CD4-positive, alpha-beta T cell (primary cell): ENCODE measurements at regions not wholly inside any gene's neighbourhood (a gene's known extent, or its start where the extent isn't known, plus 50 kb on each side); places are given as distances from the start of the nearest gene placed in this dataset.

Source experiments
- ATAC-seq: fragments of 200-7000 bp; cut with Tn5 transposase; one replicate; pipeline ENCODE4 v1.10.0; 2022; ENCODE audit warnings: mild to moderate bottlenecking; ENCODE audit not compliant: poor library complexity
- CTCF ChIA-PET: fragments of 350-600 bp; sonication (Branson Sonifier 250); formaldehyde crosslinking; loops from one replicate; lab custom pipeline; 2021; ENCODE audit warnings: antibody characterized with exemption, inconsistent platforms; lab: Charles Lee
- POLR2A ChIA-PET: fragments of 350-600 bp; sonication (Branson Sonifier 250); formaldehyde crosslinking; loops from one replicate; lab custom pipeline; 2021; ENCODE audit warnings: antibody characterized with exemption, inconsistent platforms; lab: Charles Lee
- DNase-seq, 14 experiments: peaks; one replicate each; pipeline ENCODE4 v3.0.0-alpha.2; 2013 to 2020; ENCODE audit warnings: mixed read lengths in 2 of 14
- H3K27ac ChIP-seq, 2 donors: one replicate each; pipeline versions ENCODE4 v1.5.1 to v1.7.0; 2013; ENCODE audit warnings: low read length in 2 of 2, low read depth in 1 of 2, mild to moderate bottlenecking in 1 of 2
- H3K27me3 ChIP-seq, 2 experiments: 1 replicate in 1 of 2; 2 replicates in 1 of 2; pipeline versions ENCODE4 v1.6.1 to v1.7.0; 2013; ENCODE audit warnings: low read length in 2 of 2, control low read depth in 1 of 2, mild to moderate bottlenecking in 1 of 2, moderate library complexity in 1 of 2; ENCODE audit not compliant: insufficient read depth in 2 of 2, control insufficient read depth in 1 of 2
- H3K36me3 ChIP-seq: one replicate; pipeline ENCODE4 v1.6.1; 2013; ENCODE audit warnings: low read length, control low read depth; ENCODE audit not compliant: insufficient read depth
- H3K4me1 ChIP-seq: one replicate; pipeline ENCODE4 v1.6.1; 2013; ENCODE audit warnings: low read length, control low read depth; ENCODE audit not compliant: insufficient read depth
- H3K4me3 ChIP-seq: one replicate; pipeline ENCODE4 v1.5.1; 2013; ENCODE audit warnings: mild to moderate bottlenecking, low read length, moderate library complexity
- H3K9me3 ChIP-seq, 2 experiments: 1 replicate in 1 of 2; 2 replicates in 1 of 2; pipeline versions ENCODE4 v1.6.1 to v1.7.0; 2013; ENCODE audit warnings: low read length in 2 of 2, mild to moderate bottlenecking in 2 of 2, control low read depth in 1 of 2, moderate library complexity in 1 of 2; ENCODE audit not compliant: control insufficient read depth in 1 of 2, insufficient read depth in 1 of 2
- H3K27ac Mint-ChIP-seq: one replicate; pipeline ENCODE4 v1.8.0; 2020; ENCODE audit warnings: mixed read lengths
- H3K27me3 Mint-ChIP-seq: one replicate; pipeline ENCODE4 v1.8.0; 2021; ENCODE audit warnings: mixed read lengths
- H3K36me3 Mint-ChIP-seq: one replicate; pipeline ENCODE4 v1.8.0; 2021; ENCODE audit warnings: low read depth, mixed read lengths
- H3K4me1 Mint-ChIP-seq: one replicate; pipeline ENCODE4 v1.8.0; 2021; ENCODE audit warnings: low read depth, mixed read lengths
- H3K4me3 Mint-ChIP-seq: one replicate; pipeline ENCODE4 v1.8.0; 2020; ENCODE audit warnings: mild to moderate bottlenecking, mixed read lengths
- H3K9me3 Mint-ChIP-seq: one replicate; pipeline ENCODE4 v1.8.0; 2020; ENCODE audit warnings: mixed read lengths
- CTCF ChIP-seq: fragments of 200-600 bp; IDR thresholded peaks from one replicate; pipeline ENCODE4 v1.8.0; 2022; ENCODE audit warnings: antibody characterized with exemption, mild to moderate bottlenecking
- intact Hi-C, 2 experiments: fragments of 100-400 bp; cut with DNase I in 1 of 2; cut with micrococcal nuclease in 1 of 2; formaldehyde crosslinking; loops; one replicate each; pipeline versions ENCODE4 v1.15.1 to v1.9.0; 2023 to 2025; cut with DNase I, micrococcal nuclease

- Histone ChIP-seq H3K36me3 (no peaks in the 10 kb centered on the region), H3K27me3 (peaks cover 0 to 6% of the 10 kb centered on the region in 2 experiments), H3K4me1 (no peaks in the 10 kb centered on the region), H3K4me3 (no peak overlapping the region), H3K27ac (no peak overlapping the region), H3K9me3 (no peaks in the 10 kb centered on the region)
- POLR2A ChIA-PET: no interaction called here
- Mint-ChIP-seq H3K36me3 (no peaks in the 10 kb centered on the region), H3K4me3 (no peak overlapping the region), H3K9me3 (no peaks in the 10 kb centered on the region), H3K27ac (no peak overlapping the region), H3K27me3 (peaks cover 11% of the 10 kb centered on the region), H3K4me1 (no peaks in the 10 kb centered on the region)
- TF ChIP-seq CTCF: no peak
- no peak for DNase-seq
- CTCF ChIA-PET: no interaction called here
- ATAC-seq: no peak
- intact Hi-C loops: no loop called here
Observed at GRCh38 chr2:175568109-175568730, 386.7 kb upstream of the ATP5MC3 start.

GRCh38 chr2:175567435-175568061, 386.0 kb upstream of the ATP5MC3 start:
- no peaks in the 10 kb centered on the region for H3K36me3 Mint-ChIP-seq
- CTCF ChIA-PET: no interaction called here
- no peak overlapping the region for H3K27ac Mint-ChIP-seq

GRCh38 chr2:175560521-175561169, 379.1 kb upstream of the ATP5MC3 start:
- ChIA-PET CTCF (no interaction called here), POLR2A (no interaction called here)
- peaks cover 17% of the 10 kb centered on the region for H3K27me3 Mint-ChIP-seq
- DNase-seq (no peak), ATAC-seq (no peak)
- no peak overlapping the region for H3K27ac Mint-ChIP-seq
- no peaks in the 10 kb centered on the region for H3K4me1 Mint-ChIP-seq
- intact Hi-C loops: no loop called here
- no peak overlapping the region for H3K4me3 ChIP-seq
- no peaks in the 10 kb centered on the region for H3K36me3 ChIP-seq
- no peak overlapping the region for H3K27ac ChIP-seq
- no peaks in the 10 kb centered on the region for H3K36me3 Mint-ChIP-seq
- no peaks in the 10 kb centered on the region for H3K9me3 ChIP-seq
- no peak for TF ChIP-seq CTCF
- peaks cover 2 to 5% of the 10 kb centered on the region in 2 experiments for H3K27me3 ChIP-seq
- no peaks in the 10 kb centered on the region for H3K4me1 ChIP-seq
- H3K4me3 Mint-ChIP-seq: no peak overlapping the region
- no peaks in the 10 kb centered on the region for H3K9me3 Mint-ChIP-seq

More at GRCh38 chr2:175567435-175568061, 386.0 kb upstream of the ATP5MC3 start:
- DNase-seq (no peak), ATAC-seq (no peak)
- Histone ChIP-seq H3K36me3 (no peaks in the 10 kb centered on the region), H3K4me1 (no peaks in the 10 kb centered on the region), H3K9me3 (no peaks in the 10 kb centered on the region), H3K4me3 (no peak overlapping the region), H3K27me3 (peaks cover 0 to 6% of the 10 kb centered on the region in 2 experiments), H3K27ac (no peak overlapping the region)
- Mint-ChIP-seq H3K27me3 (peaks cover 11% of the 10 kb centered on the region), H3K4me3 (no peak overlapping the region), H3K9me3 (no peaks in the 10 kb centered on the region), H3K4me1 (no peaks in the 10 kb centered on the region)
- no peak for TF ChIP-seq CTCF
- POLR2A ChIA-PET: no interaction called here
- intact Hi-C loops: no loop called here
